ENCODE measurements at regions not wholly inside any gene's neighbourhood (a gene's known extent, or its start where the extent isn't known, plus 50 kb on each side); places are given as distances from the start of the nearest gene placed in this dataset.

DNA sequence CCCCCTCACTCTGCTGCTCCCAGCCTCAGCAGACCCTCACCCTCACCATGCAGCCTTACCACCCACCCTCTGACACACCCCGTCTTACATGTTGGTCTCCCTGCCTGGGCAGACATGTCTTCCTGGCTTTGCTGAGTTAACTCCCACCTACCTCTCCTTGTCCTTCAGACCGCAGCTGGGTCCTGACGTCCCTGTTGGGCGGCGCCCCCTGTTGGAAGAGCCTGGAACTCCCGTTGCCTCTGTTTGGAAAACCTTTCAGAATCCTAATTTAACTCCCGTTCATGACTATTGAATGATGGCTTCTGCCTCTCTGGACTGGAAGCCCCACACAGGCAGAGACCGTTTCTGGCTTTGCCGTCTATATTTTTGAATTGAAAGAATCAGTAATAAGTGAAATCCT lies 245.1 kb downstream of the MYLK4 start:
- TF ChIP-seq, protein P1, sequence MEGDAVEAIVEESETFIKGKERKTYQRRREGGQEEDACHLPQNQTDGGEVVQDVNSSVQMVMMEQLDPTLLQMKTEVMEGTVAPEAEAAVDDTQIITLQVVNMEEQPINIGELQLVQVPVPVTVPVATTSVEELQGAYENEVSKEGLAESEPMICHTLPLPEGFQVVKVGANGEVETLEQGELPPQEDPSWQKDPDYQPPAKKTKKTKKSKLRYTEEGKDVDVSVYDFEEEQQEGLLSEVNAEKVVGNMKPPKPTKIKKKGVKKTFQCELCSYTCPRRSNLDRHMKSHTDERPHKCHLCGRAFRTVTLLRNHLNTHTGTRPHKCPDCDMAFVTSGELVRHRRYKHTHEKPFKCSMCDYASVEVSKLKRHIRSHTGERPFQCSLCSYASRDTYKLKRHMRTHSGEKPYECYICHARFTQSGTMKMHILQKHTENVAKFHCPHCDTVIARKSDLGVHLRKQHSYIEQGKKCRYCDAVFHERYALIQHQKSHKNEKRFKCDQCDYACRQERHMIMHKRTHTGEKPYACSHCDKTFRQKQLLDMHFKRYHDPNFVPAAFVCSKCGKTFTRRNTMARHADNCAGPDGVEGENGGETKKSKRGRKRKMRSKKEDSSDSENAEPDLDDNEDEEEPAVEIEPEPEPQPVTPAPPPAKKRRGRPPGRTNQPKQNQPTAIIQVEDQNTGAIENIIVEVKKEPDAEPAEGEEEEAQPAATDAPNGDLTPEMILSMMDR (IDR thresholded peaks at IDR 0.05), result peak in 7 of 12 donors; percentile 12 to 31 (median 19)
- TF ChIP-seq POLR2A (IDR thresholded peaks at IDR 0.05), result no peak
- WGBS, 4 donors, result 46 to 62% (median 54%) methylated on average over 9 of the region's 9 CpGs
- no peak for ATAC-seq
- no peaks in the 10 kb centered on the region for H3K36me3 ChIP-seq
- intact Hi-C loops (cut with DNase I), result no loop called here
- no peak overlapping the region for H3K4me3 ChIP-seq
- H3K9me3 ChIP-seq, result no peaks in the 10 kb centered on the region
- H3K27ac ChIP-seq, result no peak overlapping the region
- peaks cover 0 to 3% (median 0%) of the 10 kb centered on the region in 12 donors for H3K4me1 ChIP-seq
- H3K27me3 ChIP-seq, result peaks cover 0 to 33% (median 0%) of the 10 kb centered on the region in 9 donors
- no peak for DNase-seq

DNA sequence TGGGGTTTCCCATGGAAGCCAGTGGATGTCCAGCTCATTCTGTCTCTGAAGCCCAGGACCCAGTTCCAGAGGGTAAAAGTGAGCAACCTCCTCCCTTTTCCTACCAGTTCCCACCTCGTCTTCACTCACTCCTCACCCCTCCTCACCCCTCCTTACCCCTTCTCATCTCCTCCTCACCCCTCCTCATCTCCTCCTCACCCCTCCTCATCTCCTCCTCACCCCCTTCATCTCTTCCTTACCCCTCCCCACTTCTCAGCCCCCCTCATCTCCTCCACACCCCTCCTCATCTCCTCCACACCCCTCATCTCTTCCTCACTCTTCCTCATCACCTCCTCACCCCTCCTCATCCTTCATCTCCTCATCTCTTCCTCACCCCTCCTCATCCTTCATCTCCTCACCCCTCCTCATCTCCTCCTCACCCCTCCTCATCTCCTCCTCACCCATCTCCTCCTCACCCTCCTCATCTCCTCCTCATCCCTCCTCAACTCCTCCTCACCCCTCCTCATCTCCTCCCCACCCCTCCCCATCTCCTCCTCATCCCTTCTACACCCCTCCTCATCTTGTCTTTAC lies 246.1 kb downstream of the MYLK4 start:
- WGBS, 4 donors, result 62 to 85% (median 70%) methylated on average over 1 of the region's 1 CpG
- Histone ChIP-seq H3K27me3 (peaks cover 0 to 26% (median 0%) of the 10 kb centered on the region in 9 donors), H3K27ac (no peak overlapping the region), H3K36me3 (no peaks in the 10 kb centered on the region), H3K4me3 (no peak overlapping the region), H3K9me3 (no peaks in the 10 kb centered on the region), H3K4me1 (peaks cover 0 to 3% (median 0%) of the 10 kb centered on the region in 12 donors)
- ATAC-seq (no peak), DNase-seq (no peak)
- intact Hi-C loops (cut with DNase I), result no loop called here
- no peak for TF ChIP-seq POLR2A (IDR thresholded peaks at IDR 0.05)
- TF ChIP-seq, protein P1 (IDR thresholded peaks at IDR 0.05), result no peak

DNA sequence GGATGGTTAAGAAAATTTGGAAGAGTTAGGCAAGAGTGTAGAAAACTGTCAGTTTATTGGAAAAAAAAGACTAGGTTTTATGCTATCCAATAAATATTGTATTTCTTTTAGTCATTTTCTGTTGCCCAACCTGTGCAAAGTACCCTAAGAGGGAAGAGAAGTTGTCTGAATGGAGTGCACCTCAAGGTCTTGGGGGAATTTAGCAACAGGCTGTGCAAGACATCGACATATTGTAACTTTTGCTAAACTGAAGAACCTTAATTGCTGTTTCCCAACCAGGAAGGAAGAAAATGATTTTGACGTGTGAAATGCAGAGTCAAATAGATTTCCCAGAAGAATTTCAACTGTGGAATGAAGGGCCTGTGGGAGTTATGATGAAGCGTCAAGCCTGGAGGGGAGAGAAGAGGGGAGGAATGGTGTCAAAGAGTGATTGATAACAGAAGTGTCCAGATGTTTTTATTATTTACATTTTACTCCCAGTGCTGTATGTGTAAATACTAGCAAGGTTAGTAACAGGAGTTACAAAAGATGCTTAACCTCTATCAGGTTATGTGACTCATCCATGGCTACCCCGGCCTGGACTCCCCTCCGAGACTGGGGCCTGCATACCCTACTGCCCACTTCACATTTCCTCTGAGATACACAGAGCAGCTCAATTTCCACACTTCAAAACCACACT lies 246.8 kb downstream of the MYLK4 start:
- intact Hi-C loops (cut with DNase I), result no loop called here
- peak in 2 of 4 donors; percentile 34 to 39 for ATAC-seq
- Histone ChIP-seq H3K27me3 (peaks cover 0 to 26% (median 0%) of the 10 kb centered on the region in 9 donors), H3K36me3 (no peaks in the 10 kb centered on the region), H3K27ac (no peak overlapping the region), H3K9me3 (no peaks in the 10 kb centered on the region), H3K4me3 (no peak overlapping the region), H3K4me1 (peaks cover 0 to 3% (median 0%) of the 10 kb centered on the region in 12 donors)
- 41 to 62% (median 50%) methylated on average over 5 of the region's 5 CpGs for WGBS, 4 donors
- TF ChIP-seq POLR2A (IDR thresholded peaks at IDR 0.05), result no peak
- TF ChIP-seq, protein P1 (IDR thresholded peaks at IDR 0.05), result no peak
- DNase-seq, result no peak

DNA sequence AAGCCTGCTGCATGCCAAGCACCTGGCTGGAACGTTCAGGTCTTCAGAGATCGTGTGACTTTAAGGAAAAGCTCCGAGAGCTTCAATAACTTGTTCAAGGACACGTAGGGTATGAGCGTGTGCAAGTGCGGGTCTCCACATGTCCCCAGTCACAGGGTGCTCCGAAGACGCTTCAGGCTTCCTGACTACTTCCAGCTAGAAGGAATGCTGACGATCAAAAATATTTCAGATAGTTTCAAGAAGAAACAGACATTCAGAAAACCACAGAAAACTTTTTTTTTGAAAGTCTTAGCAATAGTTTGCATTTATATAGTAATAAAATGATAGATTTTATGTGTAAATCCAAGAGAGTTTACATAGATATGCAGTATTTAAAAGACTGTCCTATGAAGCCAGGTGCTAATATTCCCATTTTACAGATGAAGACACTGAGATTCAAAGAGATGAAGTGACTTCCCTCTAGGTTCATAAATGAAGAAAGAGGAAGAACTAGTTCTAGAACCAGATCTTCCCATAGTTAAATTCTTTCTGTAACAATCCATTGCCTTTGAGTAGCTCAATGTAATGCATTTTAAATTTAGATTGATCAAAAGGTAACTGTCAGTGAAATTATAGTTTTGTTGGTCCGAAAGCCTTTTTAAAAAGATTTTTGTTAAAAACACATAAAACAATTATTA lies 247.6 kb downstream of the MYLK4 start:
- no peak overlapping the region for H3K4me3 ChIP-seq
- no peak for DNase-seq
- H3K27ac ChIP-seq, result no peak overlapping the region
- no peaks in the 10 kb centered on the region for H3K36me3 ChIP-seq
- TF ChIP-seq, protein P1 (IDR thresholded peaks at IDR 0.05), result no peak
- TF ChIP-seq POLR2A (IDR thresholded peaks at IDR 0.05), result no peak
- H3K27me3 ChIP-seq, result peaks cover 0 to 24% (median 0%) of the 10 kb centered on the region in 9 donors
- peaks cover 0 to 3% (median 0%) of the 10 kb centered on the region in 12 donors for H3K4me1 ChIP-seq
- no peak for ATAC-seq
- intact Hi-C loops (cut with DNase I), result no loop called here
- no peaks in the 10 kb centered on the region for H3K9me3 ChIP-seq
- 76 to 88% (median 82%) methylated on average over 10 of the region's 10 CpGs for WGBS, 4 donors
